GM10248 (cell line): ENCODE measurements at regions not wholly inside any gene's neighbourhood (a gene's known extent, or its start where the extent isn't known, plus 50 kb on each side); places are given as distances from the start of the nearest gene placed in this dataset.

ENCODE experiments used
- CTCF ChIA-PET: fragments of 300-600 bp; sonication (Branson Sonifier 250); formaldehyde crosslinking; extraction: SDS; loops from one replicate; lab custom pipeline; 2021; ENCODE audit warnings: antibody characterized with exemption; lab: Yijun Ruan, JAX
- POLR2A ChIA-PET: fragments of 350-650 bp; sonication (Branson Sonifier 250); formaldehyde crosslinking; extraction: SDS; loops from one replicate; lab custom pipeline; 2020; ENCODE audit warnings: antibody characterized with exemption; lab: Yijun Ruan, JAX
- DNase-seq: peaks from one replicate; pipeline ENCODE4 v3.0.0; 2012; ENCODE audit errors: extremely low spot score
- TF ChIP-seq, protein P1 (sequence below): IDR thresholded peaks from 2 replicates; pipeline ENCODE4 v1.5.1; 2012; ENCODE audit warnings: mild to moderate bottlenecking, low read depth; ENCODE audit errors: extremely low read depth, missing control alignments, control extremely low read depth

DNA sequence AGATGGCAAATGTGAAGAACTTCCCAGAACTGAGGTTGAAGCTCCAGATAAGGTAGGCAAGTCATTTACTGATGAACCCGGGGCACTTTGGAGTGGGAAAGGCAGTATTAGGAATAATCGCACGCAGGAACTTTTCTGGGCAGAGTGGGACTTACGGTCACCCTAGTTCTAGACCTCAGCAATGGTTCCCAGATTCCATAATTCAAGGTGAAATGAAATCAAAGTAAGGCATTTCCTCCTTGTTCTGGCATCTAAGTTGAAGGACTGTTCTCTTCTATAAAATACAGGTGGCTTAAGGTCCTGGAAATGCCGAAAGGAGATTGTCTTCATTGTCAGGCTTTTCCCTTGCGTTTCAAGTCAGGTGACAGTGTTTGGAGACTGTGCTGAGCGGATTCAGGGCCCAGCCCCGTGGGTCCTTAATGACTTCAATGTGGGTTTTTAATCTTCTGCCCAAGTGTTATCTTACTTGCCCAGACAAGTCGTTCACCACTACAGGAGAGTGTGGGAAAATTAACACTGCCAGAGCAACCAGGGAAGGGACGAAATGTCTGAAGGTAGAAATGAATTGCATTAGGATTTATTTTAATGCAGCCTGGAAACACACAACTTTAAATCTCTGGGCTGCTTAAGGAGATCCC, 52.1 kb upstream of the STOX2 start:
- POLR2A ChIA-PET = no interaction called here
- CTCF ChIA-PET = no interaction called here
- TF ChIP-seq, protein P1, sequence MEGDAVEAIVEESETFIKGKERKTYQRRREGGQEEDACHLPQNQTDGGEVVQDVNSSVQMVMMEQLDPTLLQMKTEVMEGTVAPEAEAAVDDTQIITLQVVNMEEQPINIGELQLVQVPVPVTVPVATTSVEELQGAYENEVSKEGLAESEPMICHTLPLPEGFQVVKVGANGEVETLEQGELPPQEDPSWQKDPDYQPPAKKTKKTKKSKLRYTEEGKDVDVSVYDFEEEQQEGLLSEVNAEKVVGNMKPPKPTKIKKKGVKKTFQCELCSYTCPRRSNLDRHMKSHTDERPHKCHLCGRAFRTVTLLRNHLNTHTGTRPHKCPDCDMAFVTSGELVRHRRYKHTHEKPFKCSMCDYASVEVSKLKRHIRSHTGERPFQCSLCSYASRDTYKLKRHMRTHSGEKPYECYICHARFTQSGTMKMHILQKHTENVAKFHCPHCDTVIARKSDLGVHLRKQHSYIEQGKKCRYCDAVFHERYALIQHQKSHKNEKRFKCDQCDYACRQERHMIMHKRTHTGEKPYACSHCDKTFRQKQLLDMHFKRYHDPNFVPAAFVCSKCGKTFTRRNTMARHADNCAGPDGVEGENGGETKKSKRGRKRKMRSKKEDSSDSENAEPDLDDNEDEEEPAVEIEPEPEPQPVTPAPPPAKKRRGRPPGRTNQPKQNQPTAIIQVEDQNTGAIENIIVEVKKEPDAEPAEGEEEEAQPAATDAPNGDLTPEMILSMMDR = no peak
- DNase-seq = no peak

DNA sequence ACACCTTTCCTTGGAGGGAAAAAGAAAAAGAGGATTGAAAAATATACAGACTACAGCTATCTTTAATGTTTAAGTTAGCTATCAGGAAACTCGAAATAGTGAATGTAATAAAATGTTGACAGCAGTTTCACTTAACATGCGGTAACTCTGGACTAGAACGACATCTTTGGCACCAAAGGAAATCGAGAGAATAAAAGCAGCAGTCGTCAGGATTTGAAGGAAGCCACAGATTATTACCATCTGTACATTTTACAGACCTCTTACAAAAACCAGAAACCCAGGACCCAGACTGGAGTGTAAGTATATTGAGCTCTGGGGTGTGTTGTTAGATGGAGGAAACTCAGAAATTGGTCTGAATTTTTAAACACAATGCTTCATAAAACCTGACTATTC, 51.6 kb upstream of the STOX2 start:
- TF ChIP-seq, protein P1 = no peak
- DNase-seq = no peak
- ChIA-PET CTCF (no interaction called here), POLR2A (no interaction called here)
